Tibial nerve (tissue), 4 donors: ENCODE measurements at regions not wholly inside any gene's neighbourhood (a gene's known extent, or its start where the extent isn't known, plus 50 kb on each side); places are given as distances from the start of the nearest gene placed in this dataset.

ENCODE experiments used
- EP300 ChIP-seq, 2 donors: sonication (generic); formaldehyde crosslinking; IDR thresholded peaks; one replicate each; pipeline ENCODE4 v1.6.1; 2017; ENCODE audit warnings: antibody characterized with exemption in 2 of 2, mild to moderate bottlenecking in 1 of 2
- POLR2A ChIP-seq, 2 donors: fragments of 450-650 bp; IDR thresholded peaks; one replicate each; pipeline ENCODE4 v1.6.1; 2017; ENCODE audit warnings: antibody characterized with exemption in 2 of 2, mild to moderate bottlenecking in 2 of 2, moderate library complexity in 2 of 2
- TF ChIP-seq, protein P1 (sequence below), 5 experiments: fragments of 200-600 bp in 3 of 5; fragments of 450-650 bp in 2 of 5; sonication (generic) in 3 of 5; IDR thresholded peaks; one replicate each; pipeline ENCODE4 v1.5.1; 2016 to 2019; ENCODE audit warnings: antibody characterized with exemption in 5 of 5, mild to moderate bottlenecking in 3 of 5, moderate library complexity in 2 of 5

DNA sequence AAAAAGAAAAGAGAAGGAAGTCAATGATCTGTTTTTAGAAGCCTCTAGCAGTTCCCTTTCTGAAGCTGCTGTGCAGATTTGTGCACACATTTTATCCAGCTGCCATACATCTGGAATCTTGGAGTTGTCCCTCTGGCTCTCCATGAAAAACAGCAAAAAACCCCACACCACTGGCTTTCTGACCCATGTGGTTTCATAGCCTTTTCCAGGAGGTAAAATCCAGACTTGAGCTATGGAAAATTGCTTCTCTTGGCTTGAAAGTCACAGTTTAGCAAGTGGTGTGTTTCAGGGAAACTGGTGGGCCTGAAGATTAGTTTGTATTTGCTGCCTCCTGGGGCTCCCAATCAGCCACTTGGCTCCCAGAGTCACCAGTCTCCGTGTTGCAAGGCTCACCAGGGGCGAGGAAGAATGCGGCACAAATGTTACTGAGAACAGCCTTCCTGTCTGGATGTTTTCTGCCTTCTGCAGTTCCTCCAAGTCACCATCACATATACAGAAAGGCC is 50.1 kb upstream of the ADRB1 start:
- TF ChIP-seq POLR2A (IDR thresholded peaks at IDR 0.05) (no peak), EP300 (IDR thresholded peaks at IDR 0.05) (no peak)
- TF ChIP-seq, protein P1, sequence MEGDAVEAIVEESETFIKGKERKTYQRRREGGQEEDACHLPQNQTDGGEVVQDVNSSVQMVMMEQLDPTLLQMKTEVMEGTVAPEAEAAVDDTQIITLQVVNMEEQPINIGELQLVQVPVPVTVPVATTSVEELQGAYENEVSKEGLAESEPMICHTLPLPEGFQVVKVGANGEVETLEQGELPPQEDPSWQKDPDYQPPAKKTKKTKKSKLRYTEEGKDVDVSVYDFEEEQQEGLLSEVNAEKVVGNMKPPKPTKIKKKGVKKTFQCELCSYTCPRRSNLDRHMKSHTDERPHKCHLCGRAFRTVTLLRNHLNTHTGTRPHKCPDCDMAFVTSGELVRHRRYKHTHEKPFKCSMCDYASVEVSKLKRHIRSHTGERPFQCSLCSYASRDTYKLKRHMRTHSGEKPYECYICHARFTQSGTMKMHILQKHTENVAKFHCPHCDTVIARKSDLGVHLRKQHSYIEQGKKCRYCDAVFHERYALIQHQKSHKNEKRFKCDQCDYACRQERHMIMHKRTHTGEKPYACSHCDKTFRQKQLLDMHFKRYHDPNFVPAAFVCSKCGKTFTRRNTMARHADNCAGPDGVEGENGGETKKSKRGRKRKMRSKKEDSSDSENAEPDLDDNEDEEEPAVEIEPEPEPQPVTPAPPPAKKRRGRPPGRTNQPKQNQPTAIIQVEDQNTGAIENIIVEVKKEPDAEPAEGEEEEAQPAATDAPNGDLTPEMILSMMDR (IDR thresholded peaks at IDR 0.05) = no peak
